Ishikawa (cell line): ENCODE measurements at regions not wholly inside any gene's neighbourhood (a gene's known extent, or its start where the extent isn't known, plus 50 kb on each side); places are given as distances from the start of the nearest gene placed in this dataset.
A peak's percentile ranks its signal among the peaks of the same experiment; 100 is the strongest.

Experiments
- CEBPB ChIP-seq: IDR thresholded peaks from 2 replicates; pipeline ENCODE4 v1.6.1; 2012
- CREB1 ChIP-seq: IDR thresholded peaks from 2 replicates; pipeline ENCODE4 v1.6.1; 2012; ENCODE audit warnings: low read depth
- EGR1 ChIP-seq: IDR thresholded peaks from 2 replicates; pipeline ENCODE4 v1.6.1; 2012
- EP300 ChIP-seq: IDR thresholded peaks from 2 replicates; pipeline ENCODE4 v1.6.1; 2012; ENCODE audit warnings: borderline replicate concordance
- FOXM1 ChIP-seq: IDR thresholded peaks from 2 replicates; pipeline ENCODE4 v1.6.1; 2012; ENCODE audit warnings: low read depth, borderline replicate concordance
- MAX ChIP-seq: IDR thresholded peaks from 2 replicates; pipeline ENCODE4 v1.6.1; 2012
- NFIC ChIP-seq: IDR thresholded peaks from 2 replicates; pipeline ENCODE4 v1.6.1; 2012
- RAD21 ChIP-seq: IDR thresholded peaks from 2 replicates; pipeline ENCODE4 v1.6.1; 2012; ENCODE audit warnings: low read depth
- REST ChIP-seq: IDR thresholded peaks from 2 replicates; pipeline ENCODE4 v1.6.1; 2012; ENCODE audit warnings: low read depth, mild to moderate bottlenecking
- TAF1 ChIP-seq: IDR thresholded peaks from 2 replicates; pipeline ENCODE4 v1.6.1; 2012; ENCODE audit warnings: low read depth, mild to moderate bottlenecking
- TCF12 ChIP-seq: IDR thresholded peaks from 2 replicates; pipeline ENCODE4 v1.6.1; 2012; ENCODE audit warnings: low read depth
- TEAD4 ChIP-seq: IDR thresholded peaks from 2 replicates; pipeline ENCODE4 v1.6.1; 2012
- USF1 ChIP-seq: IDR thresholded peaks from 2 replicates; pipeline ENCODE4 v1.6.1; 2012
- YY1 ChIP-seq: IDR thresholded peaks from 2 replicates; pipeline ENCODE4 v1.6.1; 2012; ENCODE audit warnings: low read depth
- ZBTB7A ChIP-seq: IDR thresholded peaks from 2 replicates; pipeline ENCODE4 v1.6.1; 2012; ENCODE audit warnings: low read depth

GRCh38 chrX:63511361-63511760, 160.2 kb upstream of the SPIN4 start:
- TF ChIP-seq YY1 (no peak), ZBTB7A (no peak), TCF12 (no peak), TEAD4 (no peak), NFIC (no peak), MAX (no peak), TAF1 (no peak), EGR1 (no peak), EP300 (no peak), CEBPB (no peak)

- TF ChIP-seq RAD21 (no peak), USF1 (no peak), ZBTB7A (no peak), CEBPB (no peak), FOXM1 (no peak), YY1 (no peak), TAF1 (no peak), CREB1 (no peak)
Measured at GRCh38 chrX:63508668-63509067, 157.5 kb upstream of the SPIN4 start.

- TF ChIP-seq CREB1 (no peak), RAD21 (peak; percentile 44)
Measured at GRCh38 chrX:63506320-63506719, 155.2 kb upstream of the SPIN4 start.

- TF ChIP-seq TEAD4 (peak; percentile 83), TAF1 (no peak)
Measured at GRCh38 chrX:63503541-63503940, 152.4 kb upstream of the SPIN4 start.

GRCh38 chrX:63488546-63489373, 137.6 kb upstream of the SPIN4 start:
- TF ChIP-seq CREB1: no peak
- no peak for TF ChIP-seq USF1
- TF ChIP-seq TEAD4: no peak
- TF ChIP-seq TCF12: no peak
- TF ChIP-seq MAX: no peak
- no peak for TF ChIP-seq TAF1
- no peak for TF ChIP-seq NFIC
- no peak for TF ChIP-seq EP300

GRCh38 chrX:63475200-63475599, 124.1 kb upstream of the SPIN4 start:
- TF ChIP-seq FOXM1: no peak
- no peak for TF ChIP-seq TAF1
- TF ChIP-seq MAX: no peak
- no peak for TF ChIP-seq REST
- no peak for TF ChIP-seq TEAD4
- TF ChIP-seq USF1: no peak
- TF ChIP-seq CREB1: no peak
- no peak for TF ChIP-seq RAD21

GRCh38 chrX:63471004-63471403, 119.9 kb upstream of the SPIN4 start:
- TF ChIP-seq CEBPB (no peak), YY1 (no peak), EP300 (no peak), EGR1 (no peak), TEAD4 (no peak), CREB1 (no peak), REST (no peak), TCF12 (no peak), USF1 (no peak), RAD21 (no peak)
